Erythroblast (primary cell): ENCODE measurements at regions not wholly inside any gene's neighbourhood (a gene's known extent, or its start where the extent isn't known, plus 50 kb on each side); places are given as distances from the start of the nearest gene placed in this dataset.

ENCODE experiments used
- DNase-seq, 2 experiments: peaks; one replicate each; lab custom pipeline; 2025; lab: John Stamatoyannopoulos, UW
- GATA1 ChIP-seq: IDR thresholded peaks from 2 replicates; pipeline ENCODE4 v1.6.1; 2011; ENCODE audit warnings: low read depth, mild to moderate bottlenecking, control low read depth, low read length, moderate library complexity
- POLR2A ChIP-seq: IDR thresholded peaks from 2 replicates; pipeline ENCODE4 v1.6.1; 2011; ENCODE audit warnings: mild to moderate bottlenecking, low read length

DNA sequence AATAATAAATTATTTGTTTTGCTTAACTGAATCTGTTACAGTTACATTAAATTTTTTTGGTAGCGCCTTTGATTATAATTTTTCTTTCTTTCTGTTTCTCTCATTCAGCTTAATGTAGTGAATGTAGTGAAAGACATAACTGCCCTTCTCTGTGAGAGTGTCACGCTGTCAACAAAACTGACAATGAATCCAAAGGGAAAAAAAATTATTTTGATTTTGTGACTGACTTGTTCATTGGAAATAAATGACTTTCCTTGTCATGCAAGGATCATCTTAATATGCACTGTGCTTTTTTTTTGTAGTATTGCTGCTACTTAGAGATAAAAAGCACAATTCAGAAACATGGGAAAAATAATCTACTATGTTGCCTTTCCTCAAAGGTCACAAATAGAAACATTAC, 1196.4 kb downstream of the PCDH17 start:
- no peak for DNase-seq
- TF ChIP-seq GATA1 (no peak), POLR2A (no peak)

DNA sequence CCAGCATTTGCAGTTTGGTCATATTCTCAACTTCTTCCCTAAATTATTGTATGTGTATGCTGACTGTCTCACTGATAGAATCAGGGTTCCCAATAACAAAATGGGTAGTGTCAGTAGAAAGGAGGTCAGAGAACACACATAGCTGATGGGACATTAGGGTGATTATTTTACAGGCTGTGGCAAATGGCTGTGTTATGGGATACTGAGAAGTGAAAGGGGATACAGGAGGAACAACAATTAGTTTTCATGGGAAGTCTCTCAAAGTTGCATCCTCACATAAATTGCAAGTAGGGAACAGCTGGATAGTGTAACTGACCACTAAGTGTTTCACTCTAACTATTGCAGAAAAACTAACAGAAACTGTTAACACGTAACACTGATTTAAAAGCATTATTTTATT, 1199.3 kb downstream of the PCDH17 start:
- DNase-seq = no peak
- TF ChIP-seq GATA1 = no peak
- no peak for TF ChIP-seq POLR2A

DNA sequence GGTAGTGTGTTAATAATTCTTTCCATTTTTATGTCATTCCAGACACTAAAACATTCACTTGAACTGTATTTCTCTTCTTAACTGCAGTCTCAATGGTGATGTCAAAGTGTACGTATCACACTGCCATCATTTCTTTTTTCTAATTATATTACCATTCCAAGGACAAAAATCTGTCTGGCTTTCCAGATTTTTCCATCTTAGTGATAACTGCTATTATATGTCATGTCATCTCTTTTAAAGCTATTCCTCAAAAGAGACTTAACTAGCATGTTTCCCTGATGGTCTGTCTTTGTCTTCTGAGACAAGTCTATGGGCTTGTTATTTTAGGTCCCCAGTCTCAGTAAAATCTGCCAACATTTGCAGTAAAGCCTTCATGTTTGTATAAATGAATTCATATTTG, 1207.1 kb downstream of the PCDH17 start:
- DNase-seq = no peak
- TF ChIP-seq POLR2A = no peak
- no peak for TF ChIP-seq GATA1

DNA sequence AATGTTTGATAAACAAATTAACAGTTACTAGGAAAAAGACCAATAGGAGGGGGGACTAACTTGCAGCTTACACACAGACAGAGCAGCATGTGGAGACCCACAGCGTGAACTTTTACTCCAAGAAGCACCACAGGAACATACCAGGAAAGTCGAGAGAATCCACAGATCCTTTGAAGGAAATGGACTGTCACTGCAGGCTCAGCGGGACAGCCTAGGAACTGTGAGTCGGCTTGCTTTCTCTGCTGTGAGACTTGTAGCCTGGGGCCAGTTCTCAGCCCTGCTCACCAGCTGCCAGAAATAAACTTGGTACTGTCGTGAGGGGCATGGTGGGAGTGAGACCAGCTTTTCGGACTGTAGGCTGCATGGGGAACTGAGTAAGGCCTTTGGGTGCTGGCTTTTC, 1211.5 kb downstream of the PCDH17 start:
- no peak for DNase-seq

DNA sequence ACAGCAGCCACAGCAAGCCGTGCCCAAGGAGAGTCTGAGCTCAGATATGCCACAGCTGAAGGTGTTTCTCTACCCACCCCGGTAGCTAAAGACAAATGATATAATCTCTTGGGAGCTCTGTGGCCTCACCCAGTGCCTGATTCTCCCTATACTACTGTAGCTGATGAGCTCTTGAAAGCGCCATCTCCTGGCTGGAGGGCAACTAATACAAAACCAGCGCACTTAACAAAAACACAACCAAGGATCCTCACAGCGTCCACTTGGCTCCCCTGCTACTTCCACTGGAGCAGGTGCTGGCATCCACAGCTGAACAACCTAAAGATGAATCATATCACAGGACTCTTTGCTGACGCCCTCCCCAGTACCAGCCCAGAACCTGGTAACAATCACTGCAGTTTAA, 1212.0 kb downstream of the PCDH17 start:
- no peak for TF ChIP-seq POLR2A
- no peak for TF ChIP-seq GATA1
- no peak for DNase-seq

More for the DNA sequence above, 1211.5 kb downstream of the PCDH17 start:
- TF ChIP-seq GATA1 = no peak
- no peak for TF ChIP-seq POLR2A

DNA sequence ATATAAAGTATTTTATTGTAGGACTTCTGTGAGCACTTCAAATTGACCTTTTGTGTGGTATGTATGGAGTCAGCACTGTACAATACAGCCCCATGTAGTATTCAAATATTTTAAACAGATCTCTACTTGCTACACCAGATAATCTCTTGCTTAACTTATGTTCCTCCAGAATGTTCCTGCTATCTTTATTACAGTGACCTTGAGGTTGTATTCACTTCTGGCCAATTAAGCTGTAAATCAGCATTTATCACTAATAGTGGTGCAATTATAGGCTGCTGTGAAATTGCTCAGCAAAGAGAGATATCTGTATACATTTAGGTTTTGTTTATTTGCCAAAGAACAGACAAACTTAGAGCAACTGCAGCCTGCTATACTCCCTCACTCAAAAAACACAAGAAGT, 1218.6 kb downstream of the PCDH17 start:
- DNase-seq = no peak
- TF ChIP-seq GATA1 (no peak), POLR2A (no peak)

DNA sequence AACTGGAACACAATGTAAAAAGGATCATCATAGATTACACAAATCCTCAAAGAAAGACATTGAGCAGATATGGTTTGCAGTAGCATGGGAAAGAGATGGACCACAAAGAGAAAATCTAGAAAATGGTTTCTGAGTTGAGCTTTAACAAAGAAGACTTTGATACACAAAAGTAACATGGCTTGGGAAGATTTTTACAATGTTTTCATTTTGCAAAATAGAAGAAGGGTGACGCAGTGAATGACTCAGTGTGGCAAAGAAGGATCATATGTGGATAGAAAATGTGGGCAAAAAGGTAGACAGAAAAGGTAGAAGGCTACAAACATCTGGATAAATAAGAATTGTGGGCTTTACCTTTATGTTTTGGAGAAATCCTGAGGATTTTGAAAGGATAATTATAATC, 1220.5 kb downstream of the PCDH17 start:
- TF ChIP-seq GATA1 = no peak
- no peak for TF ChIP-seq POLR2A
- no peak for DNase-seq

DNA sequence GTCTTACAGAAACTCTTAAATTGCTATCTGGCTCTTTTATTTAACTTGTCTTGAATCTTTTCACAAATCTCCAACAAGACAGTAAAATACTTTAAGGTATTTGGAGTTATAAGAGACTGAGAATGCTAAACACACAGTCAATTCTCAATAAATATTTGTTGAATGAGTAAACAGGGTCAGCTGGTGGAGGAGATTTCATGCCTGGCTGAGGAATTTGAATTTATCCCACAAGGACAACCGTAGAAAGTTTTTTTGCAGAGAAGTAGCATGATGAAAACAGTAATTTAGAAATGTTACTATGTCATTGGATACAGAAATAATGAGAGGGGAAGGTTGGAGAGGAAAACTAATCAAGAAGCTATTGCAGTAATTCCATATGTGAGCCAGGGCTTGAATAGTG, 1223.7 kb downstream of the PCDH17 start:
- no peak for DNase-seq

DNA sequence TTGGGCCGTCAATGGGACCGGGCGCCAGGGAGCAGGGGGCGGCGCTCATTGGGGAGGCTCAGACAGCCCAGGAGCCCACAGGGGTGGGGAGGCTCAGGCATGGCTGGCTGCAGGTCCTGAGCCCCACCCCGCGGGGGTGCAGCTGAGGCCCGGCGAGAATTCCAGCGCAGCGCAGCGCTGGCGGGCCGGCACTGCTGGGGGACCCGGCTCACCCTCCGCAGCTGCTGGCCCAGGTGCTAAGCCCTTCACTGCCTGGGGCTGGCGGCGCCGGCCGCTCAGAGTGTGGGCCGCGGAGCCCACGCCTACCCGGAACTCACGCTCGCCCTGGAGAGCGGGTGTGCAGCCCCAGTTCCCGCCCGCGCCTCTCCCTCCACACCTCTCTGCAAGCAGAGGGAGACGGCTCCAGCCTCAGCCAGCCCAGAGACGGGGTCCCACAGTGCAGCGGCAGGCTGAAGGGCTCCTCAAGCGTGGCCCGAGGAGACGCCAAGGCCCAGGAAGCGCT, 1227.4 kb downstream of the PCDH17 start:
- DNase-seq = no peak
- TF ChIP-seq GATA1 (no peak), POLR2A (no peak)

More for the DNA sequence above, 1223.7 kb downstream of the PCDH17 start:
- TF ChIP-seq GATA1 (no peak), POLR2A (no peak)

DNA sequence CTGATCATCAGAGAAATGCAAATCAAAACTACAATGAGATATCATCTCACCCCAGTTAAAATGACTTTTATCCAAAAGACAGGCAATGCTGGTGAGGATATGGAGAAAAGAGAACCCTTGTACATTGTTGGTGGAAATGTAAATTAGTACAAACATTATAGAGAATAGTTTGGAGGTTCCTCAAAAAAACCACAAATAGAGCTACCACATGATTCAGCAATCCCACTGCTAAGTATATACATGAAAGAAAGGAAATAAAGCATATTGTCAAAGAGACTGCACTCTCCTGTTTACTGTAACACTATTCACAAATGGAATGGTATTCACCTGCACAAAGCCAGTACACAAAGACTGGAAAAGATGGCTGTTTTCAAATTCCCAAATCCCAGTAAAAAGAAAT, 1233.7 kb downstream of the PCDH17 start:
- no peak for DNase-seq
- TF ChIP-seq POLR2A (no peak), GATA1 (no peak)

DNA sequence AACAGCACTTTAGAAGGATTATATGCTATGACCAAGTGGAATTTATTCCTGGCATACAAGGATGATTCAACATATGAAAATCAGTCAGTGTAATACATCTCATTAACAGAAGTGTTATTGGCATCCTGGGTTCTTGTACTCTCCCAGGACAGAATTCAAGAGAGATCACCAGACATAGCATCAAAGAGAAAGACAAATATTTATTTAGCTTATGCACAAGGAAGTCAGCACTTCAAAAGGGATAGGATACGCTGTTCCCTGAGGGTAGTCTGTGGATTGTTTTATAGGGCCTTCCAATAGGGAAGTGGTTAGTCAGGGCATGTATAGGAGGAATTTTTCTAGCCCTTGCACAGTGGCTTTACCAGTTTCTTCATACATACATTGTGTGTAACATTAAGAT, 1238.0 kb downstream of the PCDH17 start:
- no peak for TF ChIP-seq POLR2A
- no peak for DNase-seq

DNA sequence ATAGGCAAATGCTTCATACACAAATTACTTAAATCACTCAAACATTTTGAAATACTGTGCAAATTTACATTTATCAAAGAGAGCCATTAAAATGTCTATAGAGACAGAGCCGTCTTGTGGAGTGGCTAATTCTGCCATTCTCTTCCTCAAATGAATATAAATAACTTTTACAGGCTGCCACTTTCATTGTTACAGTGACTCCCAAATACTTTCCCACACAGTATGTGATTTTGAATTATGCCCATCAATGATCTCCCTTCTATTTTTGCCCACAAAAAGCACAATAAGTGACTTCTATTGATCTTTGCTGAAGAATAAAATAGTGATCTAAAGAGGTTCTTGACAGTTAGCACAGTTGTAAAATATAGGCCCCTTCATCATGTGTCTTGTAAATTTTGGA, 1244.9 kb downstream of the PCDH17 start:
- no peak for DNase-seq
- TF ChIP-seq POLR2A (no peak), GATA1 (no peak)

DNA sequence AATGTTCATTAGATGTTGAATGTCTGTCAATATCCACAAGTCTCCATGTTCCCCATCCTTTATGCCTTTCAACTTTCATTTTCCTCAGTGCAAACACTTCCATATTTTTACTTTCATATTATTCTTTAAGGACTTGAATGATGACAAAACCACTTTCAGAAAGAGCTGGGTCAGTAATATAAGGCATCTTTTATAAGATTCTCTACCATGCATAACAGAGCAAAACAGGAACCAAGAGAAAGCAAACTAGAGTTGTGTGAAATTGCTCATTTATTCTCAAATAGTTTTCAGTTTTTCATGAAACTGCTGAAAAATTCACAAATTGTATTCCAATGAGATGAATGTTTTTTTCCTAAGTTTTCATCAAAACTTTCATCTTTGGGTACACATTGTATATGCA, 1247.6 kb downstream of the PCDH17 start:
- TF ChIP-seq POLR2A (no peak), GATA1 (no peak)
- no peak for DNase-seq

DNA sequence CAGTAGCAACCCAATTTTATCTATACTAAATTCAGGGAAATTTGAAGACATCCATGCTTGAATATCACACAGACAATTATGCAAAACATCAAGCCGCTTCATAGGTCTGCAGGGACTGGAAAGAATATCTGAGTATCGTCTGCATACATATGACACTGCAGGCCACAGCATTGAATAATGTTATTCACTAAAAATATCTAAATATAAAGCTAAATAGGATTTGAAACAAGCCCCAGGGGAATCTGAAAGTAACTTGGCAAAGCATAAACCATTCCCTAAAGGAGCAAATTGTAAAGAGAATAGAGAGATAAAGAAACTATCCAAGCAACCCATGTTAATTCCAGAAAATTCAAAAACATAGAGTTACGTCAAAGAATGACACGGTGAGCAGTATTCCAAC, 1251.0 kb downstream of the PCDH17 start:
- DNase-seq = no peak
- TF ChIP-seq POLR2A = no peak

DNA sequence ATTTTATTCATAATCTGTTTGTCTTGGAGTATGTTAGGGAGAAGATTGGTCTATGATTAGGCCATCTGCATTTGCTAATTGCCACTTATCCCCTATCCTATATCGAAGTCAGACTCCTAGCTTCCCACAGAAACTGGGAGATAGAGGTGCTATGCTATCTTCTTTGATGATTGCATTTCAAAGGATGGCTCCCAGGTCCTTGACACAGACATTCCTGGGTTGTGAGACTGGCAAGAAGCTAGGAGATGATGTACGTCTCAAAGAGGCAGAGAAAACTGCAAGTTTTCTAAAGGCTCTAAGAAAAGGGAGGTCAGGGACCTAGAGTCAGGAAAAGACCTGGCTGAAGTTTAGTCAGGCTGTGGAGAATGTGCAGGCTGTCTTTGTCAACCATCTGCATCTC, 1251.9 kb downstream of the PCDH17 start:
- DNase-seq = no peak
- TF ChIP-seq GATA1 = no peak
- TF ChIP-seq POLR2A = no peak
